ENCODE measurements at regions not wholly inside any gene's neighbourhood (a gene's known extent, or its start where the extent isn't known, plus 50 kb on each side); places are given as distances from the start of the nearest gene placed in this dataset.

- Histone ChIP-seq H3K4me1 (ENCODE audit: low read length) (no peaks in the 10 kb centered on the region), H3K79me2 (ENCODE audit: low read length) (no peaks in the 10 kb centered on the region), H3K9ac (ENCODE audit: low read length) (no peak overlapping the region), H3K4me3 (ENCODE audit: low read length) (no peak overlapping the region), H2AFZ (ENCODE audit: low read length) (no peak overlapping the region), H3K36me3 (replicated peaks; ENCODE audit: insufficient read depth, low read length) (no peaks in the 10 kb centered on the region), H3K9me2 (replicated peaks; ENCODE audit: insufficient read depth, low read length) (no peaks in the 10 kb centered on the region), H4K20me1 (ENCODE audit: insufficient read depth, low read length) (no peaks in the 10 kb centered on the region), H3K27me3 (replicated peaks; ENCODE audit: insufficient read depth, low read length) (no peaks in the 10 kb centered on the region), H3K4me2 (ENCODE audit: low read depth, low read length) (no peak overlapping the region), H3K27ac (ENCODE audit: low read length) (no peak overlapping the region), H3F3A (ENCODE audit: insufficient read depth, low read length) (no peaks in the 10 kb centered on the region), H3K9me3 (replicated peaks; ENCODE audit: insufficient read depth, low read length) (no peaks in the 10 kb centered on the region)
- TF ChIP-seq EZH2phosphoT487 (IDR thresholded peaks at IDR 0.05; ENCODE audit: low read length) (no peak), EZH2 (optimal IDR thresholded peaks at IDR 0.05; ENCODE audit: low read depth, low read length) (no peak), CTCF (IDR thresholded peaks at IDR 0.05; ENCODE audit: low read length) (no peak)
- no peak for DNase-seq
Measured at GRCh38 chr7:132677918-132678317, 101.6 kb upstream of the PLXNA4 start.

DNA sequence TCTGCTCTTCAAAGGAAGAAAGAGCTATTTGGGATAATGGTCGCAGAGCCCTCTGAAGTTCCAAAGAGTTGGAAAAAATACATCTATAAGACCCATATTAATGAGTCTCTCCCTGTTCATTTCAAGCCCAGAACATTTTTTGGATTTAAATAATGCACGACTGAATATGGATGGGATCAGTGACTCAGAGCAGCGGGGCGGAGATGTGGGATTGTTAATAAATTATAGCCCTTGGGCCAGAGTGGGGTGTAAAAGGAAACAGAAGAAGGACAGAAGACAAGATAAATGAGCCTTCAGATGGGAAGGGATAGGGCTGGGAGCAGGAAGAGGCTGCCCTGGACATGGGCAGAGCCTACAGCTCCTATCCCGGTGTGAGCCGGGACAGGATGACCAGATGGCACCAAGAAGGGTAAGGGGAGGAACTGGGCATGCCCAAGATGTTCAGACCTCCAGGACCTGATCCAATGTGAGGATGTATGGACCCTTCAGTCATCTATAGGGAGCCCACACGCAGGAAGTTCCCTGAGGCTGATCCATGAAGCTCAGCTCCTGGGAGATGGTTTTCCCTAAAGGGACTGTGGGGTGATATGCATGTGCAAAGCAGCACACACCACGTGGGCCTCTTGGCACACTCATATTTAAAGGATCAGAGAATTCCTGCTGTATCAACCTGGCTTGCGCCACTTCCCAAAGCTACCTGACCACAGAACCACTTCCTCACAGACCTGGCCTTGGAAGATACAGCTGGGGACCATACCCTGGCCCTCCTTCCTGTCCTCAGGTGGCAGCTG, 96.1 kb upstream of the PLXNA4 start:
- H3K4me1 ChIP-seq (ENCODE audit: low read length), result no peaks in the 10 kb centered on the region
- H3K9me2 ChIP-seq (replicated peaks; ENCODE audit: insufficient read depth, low read length), result no peaks in the 10 kb centered on the region
- no peaks in the 10 kb centered on the region for H3K36me3 ChIP-seq (replicated peaks; ENCODE audit: insufficient read depth, low read length)
- H3K9me3 ChIP-seq (replicated peaks; ENCODE audit: insufficient read depth, low read length), result no peaks in the 10 kb centered on the region
- H3K27ac ChIP-seq (ENCODE audit: low read length), result no peak overlapping the region
- H2AFZ ChIP-seq (ENCODE audit: low read length), result no peak overlapping the region
- H3K4me3 ChIP-seq (ENCODE audit: low read length), result no peak overlapping the region
- no peak for DNase-seq
- no peaks in the 10 kb centered on the region for H3F3A ChIP-seq (ENCODE audit: insufficient read depth, low read length)
- H4K20me1 ChIP-seq (ENCODE audit: insufficient read depth, low read length), result no peaks in the 10 kb centered on the region
- no peaks in the 10 kb centered on the region for H3K79me2 ChIP-seq (ENCODE audit: low read length)
- TF ChIP-seq EZH2phosphoT487 (IDR thresholded peaks at IDR 0.05; ENCODE audit: low read length), result no peak
- TF ChIP-seq EZH2 (optimal IDR thresholded peaks at IDR 0.05; ENCODE audit: low read depth, low read length), result no peak
- no peak for TF ChIP-seq CTCF (IDR thresholded peaks at IDR 0.05; ENCODE audit: low read length)
- no peak overlapping the region for H3K9ac ChIP-seq (ENCODE audit: low read length)
- H3K4me2 ChIP-seq (ENCODE audit: low read depth, low read length), result no peak overlapping the region
- H3K27me3 ChIP-seq (replicated peaks; ENCODE audit: insufficient read depth, low read length), result no peaks in the 10 kb centered on the region

DNA sequence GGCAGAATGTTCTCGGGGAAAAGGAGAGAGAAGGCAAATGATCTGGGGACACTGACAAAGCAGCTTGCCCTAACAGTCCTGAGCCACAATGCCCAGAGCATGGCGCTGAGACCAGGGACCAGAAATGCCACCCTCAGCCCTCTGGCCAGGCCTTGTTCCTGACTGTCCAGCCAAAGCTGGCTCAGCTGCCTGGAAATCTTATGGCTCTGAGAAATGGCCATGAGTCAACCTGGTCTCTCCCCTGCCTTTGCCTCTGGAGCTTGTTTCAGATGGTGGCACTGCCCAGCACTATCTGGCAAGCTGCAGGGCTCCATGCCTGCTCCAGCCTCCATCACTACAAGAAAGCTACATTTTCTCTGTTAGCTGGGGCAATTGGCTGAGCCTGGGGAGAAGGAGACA, 90.5 kb upstream of the PLXNA4 start:
- H4K20me1 ChIP-seq (ENCODE audit: insufficient read depth, low read length), result no peaks in the 10 kb centered on the region
- H3K9me3 ChIP-seq (replicated peaks; ENCODE audit: insufficient read depth, low read length), result no peaks in the 10 kb centered on the region
- H3K27ac ChIP-seq (ENCODE audit: low read length), result no peak overlapping the region
- no peaks in the 10 kb centered on the region for H3K9me2 ChIP-seq (replicated peaks; ENCODE audit: insufficient read depth, low read length)
- no peak overlapping the region for H3K4me3 ChIP-seq (ENCODE audit: low read length)
- TF ChIP-seq EZH2phosphoT487 (IDR thresholded peaks at IDR 0.05; ENCODE audit: low read length), result no peak
- TF ChIP-seq CTCF (IDR thresholded peaks at IDR 0.05; ENCODE audit: low read length), result no peak
- no peak overlapping the region for H2AFZ ChIP-seq (ENCODE audit: low read length)
- H3K9ac ChIP-seq (ENCODE audit: low read length), result no peak overlapping the region
- no peaks in the 10 kb centered on the region for H3F3A ChIP-seq (ENCODE audit: insufficient read depth, low read length)
- no peaks in the 10 kb centered on the region for H3K79me2 ChIP-seq (ENCODE audit: low read length)
- H3K36me3 ChIP-seq (replicated peaks; ENCODE audit: insufficient read depth, low read length), result no peaks in the 10 kb centered on the region
- peaks cover 12% of the 10 kb centered on the region for H3K4me1 ChIP-seq (ENCODE audit: low read length)
- DNase-seq, result no peak
- no peak overlapping the region for H3K4me2 ChIP-seq (ENCODE audit: low read depth, low read length)
- H3K27me3 ChIP-seq (replicated peaks; ENCODE audit: insufficient read depth, low read length), result no peaks in the 10 kb centered on the region

All from MM.1S (cell line).